ENCODE measurements at regions not wholly inside any gene's neighbourhood (a gene's known extent, or its start where the extent isn't known, plus 50 kb on each side); places are given as distances from the start of the nearest gene placed in this dataset.

DNA sequence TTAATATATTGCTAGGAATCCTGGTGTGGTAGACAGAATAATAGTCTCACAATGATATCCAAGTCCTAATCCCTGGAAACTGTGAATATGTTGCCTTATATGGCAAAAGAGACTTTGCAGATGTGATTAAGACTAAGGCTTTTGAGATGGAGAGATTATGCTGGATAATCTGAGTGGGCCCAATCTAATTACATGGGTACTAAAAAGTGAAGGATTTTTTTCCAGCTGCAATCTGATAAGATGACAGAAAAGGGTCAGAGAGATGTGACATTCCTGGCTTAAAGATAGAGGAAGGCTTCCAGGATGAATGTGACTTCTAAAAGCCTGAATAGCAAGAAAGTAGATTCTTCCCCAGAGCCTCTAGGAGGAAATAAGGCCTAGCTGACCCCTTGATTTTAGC lies 80.7 kb upstream of the MPDZ start:
- TF ChIP-seq, protein P1, sequence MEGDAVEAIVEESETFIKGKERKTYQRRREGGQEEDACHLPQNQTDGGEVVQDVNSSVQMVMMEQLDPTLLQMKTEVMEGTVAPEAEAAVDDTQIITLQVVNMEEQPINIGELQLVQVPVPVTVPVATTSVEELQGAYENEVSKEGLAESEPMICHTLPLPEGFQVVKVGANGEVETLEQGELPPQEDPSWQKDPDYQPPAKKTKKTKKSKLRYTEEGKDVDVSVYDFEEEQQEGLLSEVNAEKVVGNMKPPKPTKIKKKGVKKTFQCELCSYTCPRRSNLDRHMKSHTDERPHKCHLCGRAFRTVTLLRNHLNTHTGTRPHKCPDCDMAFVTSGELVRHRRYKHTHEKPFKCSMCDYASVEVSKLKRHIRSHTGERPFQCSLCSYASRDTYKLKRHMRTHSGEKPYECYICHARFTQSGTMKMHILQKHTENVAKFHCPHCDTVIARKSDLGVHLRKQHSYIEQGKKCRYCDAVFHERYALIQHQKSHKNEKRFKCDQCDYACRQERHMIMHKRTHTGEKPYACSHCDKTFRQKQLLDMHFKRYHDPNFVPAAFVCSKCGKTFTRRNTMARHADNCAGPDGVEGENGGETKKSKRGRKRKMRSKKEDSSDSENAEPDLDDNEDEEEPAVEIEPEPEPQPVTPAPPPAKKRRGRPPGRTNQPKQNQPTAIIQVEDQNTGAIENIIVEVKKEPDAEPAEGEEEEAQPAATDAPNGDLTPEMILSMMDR (conservative IDR thresholded peaks at IDR 0.05 in 1 of 2, IDR thresholded peaks at IDR 0.05 in 1 of 2; ENCODE audit: low read depth in 1 of 2, low read length in 2 of 2) = no peak
- TF ChIP-seq EZH2 (IDR thresholded peaks at IDR 0.05; ENCODE audit: low read length, missing control alignments) = no peak
